IMR-90 (cell line): ENCODE measurements at regions not wholly inside any gene's neighbourhood (a gene's known extent, or its start where the extent isn't known, plus 50 kb on each side); places are given as distances from the start of the nearest gene placed in this dataset.

Source experiments
- ATAC-seq: fragments of 200-7000 bp; cut with Tn5 transposase; 2 replicates; pipeline ENCODE4 v1.9.1; 2020; ENCODE audit warnings: low read depth, mild to moderate bottlenecking, moderate library complexity
- BruUV-seq: library from RNA; stranded (reverse); fragments of 400-500 nt; replicated peaks from 2 replicates; lab custom pipeline; 2021; lab: Mats Ljungman, UMichigan
- CTCF ChIA-PET: fragments of 300-600 bp; formaldehyde crosslinking; extraction: SDS; loops from one replicate; lab custom pipeline; 2021; ENCODE audit warnings: antibody characterized with exemption; lab: Yijun Ruan, JAX
- POLR2A ChIA-PET: fragments of 300-600 bp; sonication (Branson Sonifier 250); formaldehyde crosslinking; loops from one replicate; lab custom pipeline; 2022; ENCODE audit warnings: antibody characterized with exemption; ENCODE audit not compliant: unreplicated experiment; lab: Charles Lee
- DNase-seq: peaks from one replicate; pipeline ENCODE4 v3.0.0; 2013
- H2AFZ ChIP-seq: replicated peaks from 2 replicates; pipeline ENCODE3; 2013; ENCODE audit warnings: low read length, mild to moderate bottlenecking; ENCODE audit not compliant: poor library complexity
- H2AK5ac ChIP-seq: 2 replicates; pipeline ENCODE4 v1.6.1; 2013; ENCODE audit warnings: low read depth, low read length, inconsistent platforms
- H2AK9ac ChIP-seq: replicated peaks from 2 replicates; pipeline ENCODE3; 2013; ENCODE audit warnings: mild to moderate bottlenecking, low read depth, low read length, moderate library complexity; ENCODE audit not compliant: poor library complexity
- H2BK120ac ChIP-seq: 2 replicates; pipeline ENCODE4 v1.6.1; 2013; ENCODE audit warnings: low read depth, low read length, inconsistent platforms
- H2BK15ac ChIP-seq: 3 replicates; pipeline ENCODE4 v1.6.1; 2013; ENCODE audit warnings: low read depth, low read length, inconsistent platforms
- H2BK20ac ChIP-seq: 2 replicates; pipeline ENCODE4 v1.6.1; 2013; ENCODE audit warnings: low read depth, mild to moderate bottlenecking, inconsistent platforms, low read length, moderate library complexity
- H2BK5ac ChIP-seq: 2 replicates; pipeline ENCODE4 v1.6.1; 2013; ENCODE audit warnings: mild to moderate bottlenecking, low read depth, low read length, inconsistent platforms; ENCODE audit not compliant: poor library complexity, severe bottlenecking
- H3K14ac ChIP-seq: replicated peaks from 2 replicates; pipeline ENCODE4 v1.6.1; 2013; ENCODE audit warnings: low read depth, low read length, inconsistent platforms
- H3K18ac ChIP-seq: 2 replicates; pipeline ENCODE4 v1.6.1; 2013; ENCODE audit warnings: low read depth, low read length, control low read depth
- H3K23ac ChIP-seq: 2 replicates; pipeline ENCODE4 v1.6.1; 2013; ENCODE audit warnings: low read depth, low read length, inconsistent platforms
- H3K27ac ChIP-seq: 2 replicates; pipeline ENCODE4 v1.5.1; 2013; ENCODE audit warnings: mild to moderate bottlenecking, control low read depth, low read length; ENCODE audit not compliant: insufficient read depth
- H3K27me3 ChIP-seq: 2 replicates; pipeline ENCODE4 v1.6.1; 2013; ENCODE audit warnings: low read length; ENCODE audit not compliant: control insufficient read depth, insufficient read depth
- H3K36me3 ChIP-seq: 2 replicates; pipeline ENCODE4 v1.6.1; 2013; ENCODE audit warnings: low read length, mixed read lengths; ENCODE audit not compliant: control insufficient read depth, insufficient read depth
- H3K4ac ChIP-seq: 2 replicates; pipeline ENCODE4 v1.6.1; 2013; ENCODE audit warnings: low read depth, low read length, inconsistent platforms
- H3K4me1 ChIP-seq: 2 replicates; pipeline ENCODE4 v1.6.1; 2013; ENCODE audit warnings: low read length, mixed read lengths; ENCODE audit not compliant: control insufficient read depth, insufficient read depth
- H3K4me2 ChIP-seq: 2 replicates; pipeline ENCODE4 v1.6.1; 2013; ENCODE audit warnings: low read depth, mild to moderate bottlenecking, control low read depth, low read length, moderate library complexity
- H3K4me3 ChIP-seq: 2 replicates; pipeline ENCODE4 v1.5.1; 2013; ENCODE audit warnings: low read depth, mild to moderate bottlenecking, control low read depth, low read length, moderate library complexity; ENCODE audit not compliant: insufficient read depth
- H3K56ac ChIP-seq: 2 replicates; pipeline ENCODE4 v1.6.1; 2013; ENCODE audit warnings: low read length, inconsistent platforms; ENCODE audit not compliant: insufficient read depth; ENCODE audit errors: extremely low read depth
- H3K79me1 ChIP-seq, 2 experiments: 2 replicates each; pipeline ENCODE4 v1.6.1; 2013; ENCODE audit warnings: low read length in 2 of 2, inconsistent platforms in 1 of 2, low read depth in 1 of 2
- H3K9ac ChIP-seq: 2 replicates; pipeline ENCODE4 v1.6.1; 2013; ENCODE audit warnings: low read depth, low read length, control low read depth
- H3K9me1 ChIP-seq: 2 replicates; pipeline ENCODE4 v1.6.1; 2013; ENCODE audit warnings: low read length, inconsistent platforms; ENCODE audit not compliant: insufficient read depth
- H3K9me3 ChIP-seq: 2 replicates; pipeline ENCODE4 v1.6.1; 2013; ENCODE audit warnings: low read length; ENCODE audit not compliant: control insufficient read depth, insufficient read depth
- H4K20me1 ChIP-seq: 2 replicates; pipeline ENCODE4 v1.6.1; 2013; ENCODE audit warnings: low read length, inconsistent platforms; ENCODE audit not compliant: insufficient read depth
- H4K5ac ChIP-seq: 2 replicates; pipeline ENCODE4 v1.6.1; 2013; ENCODE audit warnings: mild to moderate bottlenecking, low read depth, low read length, control low read depth
- H4K8ac ChIP-seq, 2 experiments: 2 replicates each; pipeline ENCODE4 v1.6.1; 2013; ENCODE audit warnings: low read depth in 2 of 2, low read length in 2 of 2, control low read depth in 1 of 2, inconsistent platforms in 1 of 2
- H4K91ac ChIP-seq: 2 replicates; pipeline ENCODE4 v1.6.1; 2013; ENCODE audit warnings: low read depth, low read length, inconsistent platforms; ENCODE audit not compliant: insufficient read depth
- CEBPB ChIP-seq: IDR thresholded peaks from 2 replicates; pipeline ENCODE4 v1.6.1; 2012; ENCODE audit warnings: low read depth, low read length, improper control_type of control experiment
- CTCF ChIP-seq: conservative IDR thresholded peaks from 2 replicates; pipeline ENCODE4 v1.5.1; 2012; ENCODE audit warnings: mild to moderate bottlenecking, low read depth, low read length, improper control_type of control experiment
- FOS ChIP-seq: fragments of 150-350 bp; IDR thresholded peaks from 2 replicates; pipeline ENCODE4 v1.6.1; 2016; ENCODE audit warnings: low read depth, low read length
- MXI1 ChIP-seq: IDR thresholded peaks from 2 replicates; pipeline ENCODE4 v1.6.1; 2012; ENCODE audit warnings: low read depth, mild to moderate bottlenecking, low read length, moderate library complexity, borderline replicate concordance
- NFE2L2 ChIP-seq: fragments of 150-350 bp; IDR thresholded peaks from 2 replicates; pipeline ENCODE4 v1.6.1; 2016; ENCODE audit warnings: low read depth, mild to moderate bottlenecking, low read length
- POLR2A ChIP-seq: IDR thresholded peaks from 2 replicates; pipeline ENCODE4 v1.6.1; 2012; ENCODE audit warnings: mild to moderate bottlenecking, low read depth, low read length
- RCOR1 ChIP-seq: IDR thresholded peaks from 2 replicates; pipeline ENCODE4 v1.6.1; 2012; ENCODE audit warnings: mild to moderate bottlenecking, low read length, improper control_type of control experiment; ENCODE audit not compliant: insufficient replicate concordance
- WGBS, 2 experiments: methylation state at CpG; one replicate each; pipeline versions ENCODE4 v1.1.5 to v1.1.7; 2013; ENCODE audit warnings: missing lambda C conversion rate in 2 of 2; ENCODE audit not compliant: insufficient read length in 1 of 2; ENCODE audit errors: extremely low coverage in 2 of 2; 5-methylcytosine and 5-hydroxymethylcytosine counted together
- dilution Hi-C: fragments of 300-500 bp; cut with HindIII; formaldehyde crosslinking; loops from one replicate; pipeline ENCODE4 v1.14.3; 2018; ENCODE audit warnings: low sequenced_read_pairs; ENCODE audit not compliant: unreplicated experiment
- in situ Hi-C: fragments of 300-500 bp; cut with MboI; formaldehyde crosslinking; loops from 3 replicates; pipeline ENCODE4 v1.14.3; 2019; ENCODE audit warnings: low sequenced_read_pairs, inconsistent platforms, mixed read lengths
- intact Hi-C: fragments of 100-400 bp; cut with micrococcal nuclease; formaldehyde crosslinking; loops from 2 replicates; pipeline ENCODE4 v1.10.0; 2022

DNA sequence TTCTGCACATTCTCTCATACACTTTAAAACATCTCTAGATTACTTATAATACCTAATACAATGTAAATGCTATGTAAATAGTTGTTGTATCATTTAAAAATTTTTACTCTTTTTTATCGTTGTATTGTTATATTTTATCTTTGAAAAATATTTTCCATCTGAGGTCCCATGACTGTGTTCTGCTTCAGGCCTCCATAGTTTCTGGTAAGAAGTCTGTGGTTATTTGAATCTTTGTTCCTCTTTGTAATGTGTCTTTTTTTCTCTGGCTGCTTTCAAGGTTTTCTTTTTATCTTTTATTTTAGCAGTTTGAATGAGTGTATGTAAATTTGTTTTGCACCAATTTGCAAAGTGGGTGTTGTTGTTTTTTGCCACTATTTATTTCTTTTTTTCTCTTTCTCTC is 263.1 kb downstream of the RPS24 start:
- Histone ChIP-seq H3K27ac (no peak overlapping the region), H2BK20ac (no peak overlapping the region)
- no peak for ATAC-seq

More for the DNA sequence above, 263.1 kb downstream of the RPS24 start:
- no peaks in the 10 kb centered on the region for H3K36me3 ChIP-seq
- whole genome bisulfite sequencing, 2 experiments: no CpG with 5 or more reads among the region's 1 CpG
- no peaks in the 10 kb centered on the region for H3K79me1 ChIP-seq
- no peak overlapping the region for H3K56ac ChIP-seq
- H2AK5ac ChIP-seq: no peak overlapping the region
- H3K9me3 ChIP-seq: no peaks in the 10 kb centered on the region; the same call in 1 of the 2 replicates
- no peak overlapping the region for H2AK9ac ChIP-seq
- H4K91ac ChIP-seq: no peak overlapping the region
- H2BK15ac ChIP-seq: no peak overlapping the region
- no peak overlapping the region for H3K4me3 ChIP-seq
- no peak overlapping the region for H3K4me2 ChIP-seq
- DNase-seq: no peak
- H2BK5ac ChIP-seq: no peak overlapping the region
- ChIA-PET CTCF (no interaction called here), POLR2A (no interaction called here)
- no peak overlapping the region for H3K18ac ChIP-seq
- H3K23ac ChIP-seq: no peak overlapping the region
- H3K9me1 ChIP-seq: 0 out of 2 replicates have a peak, but pooled peaks cover 3% of the 10 kb centered on the region
- no peak overlapping the region for H4K5ac ChIP-seq
- H3K4ac ChIP-seq: no peak overlapping the region
- no peak overlapping the region for H3K9ac ChIP-seq
- intact Hi-C loops (no loop called here), dilution Hi-C loops (no loop called here), in situ Hi-C loops (no loop called here)
- no peaks in the 10 kb centered on the region for H4K20me1 ChIP-seq
- no peak overlapping the region for H2AFZ ChIP-seq
- no peaks in the 10 kb centered on the region for H3K27me3 ChIP-seq
- no peak overlapping the region for H2BK120ac ChIP-seq
- BruUV-seq: no TSS peak
- no peak overlapping the region for H4K8ac ChIP-seq
- H3K14ac ChIP-seq: no peak overlapping the region
- TF ChIP-seq MXI1 (no peak), CTCF (no peak), RCOR1 (no peak), NFE2L2 (no peak), POLR2A (no peak), FOS (no peak), CEBPB (no peak)
- peaks cover 6% of the 10 kb centered on the region; the same call in 1 of the 2 replicates for H3K4me1 ChIP-seq
